Breast epithelium (tissue), 4 donors: ENCODE measurements at regions not wholly inside any gene's neighbourhood (a gene's known extent, or its start where the extent isn't known, plus 50 kb on each side); places are given as distances from the start of the nearest gene placed in this dataset.
"Not testable (repeated sequence)": the region's sequence is repeated elsewhere in the genome, so short reads cannot be mapped to it uniquely, and the experiment has no call there.

Experiments used
- DNase-seq, 2 donors: peaks; one replicate each; pipeline ENCODE4 v3.0.0-alpha.2; 2019; ENCODE audit warnings: low spot score in 2 of 2
- H3K27ac ChIP-seq, 2 donors: fragments of 200-600 bp; sonication (generic) in 1 of 2; one replicate each; pipeline ENCODE4 v1.5.1; 2016 to 2019; ENCODE audit warnings: mild to moderate bottlenecking in 1 of 2
- H3K27me3 ChIP-seq, 2 donors: fragments of 200-600 bp; sonication (generic) in 1 of 2; one replicate each; pipeline versions ENCODE4 v1.5.1 to v1.6.0; 2017 to 2019; ENCODE audit warnings: control low read depth in 1 of 2, mild to moderate bottlenecking in 1 of 2
- H3K36me3 ChIP-seq: fragments of 200-600 bp; one replicate; pipeline ENCODE4 v1.5.1; 2019
- H3K4me1 ChIP-seq, 2 donors: fragments of 200-600 bp; sonication (generic); one replicate each; pipeline ENCODE4 v1.5.1; 2016 to 2019; ENCODE audit warnings: control low read depth in 1 of 2
- H3K4me3 ChIP-seq, 3 donors: fragments of 200-600 bp; sonication (generic); 1 replicate in 2 of 3; 2 replicates in 1 of 3; pipeline ENCODE4 v1.5.1; 2016 to 2019; ENCODE audit warnings: mild to moderate bottlenecking in 3 of 3, moderate library complexity in 2 of 3
- H3K9me3 ChIP-seq, 2 donors: fragments of 200-600 bp; sonication (generic) in 1 of 2; one replicate each; pipeline ENCODE4 v1.5.1; 2016 to 2019; ENCODE audit warnings: control low read depth in 1 of 2
- CTCF ChIP-seq, 3 donors: fragments of 450-650 bp; IDR thresholded peaks; one replicate each; pipeline ENCODE4 v1.5.1; 2016 to 2017; ENCODE audit warnings: antibody characterized with exemption in 3 of 3, mild to moderate bottlenecking in 3 of 3, moderate library complexity in 3 of 3
- POLR2A ChIP-seq: fragments of 450-650 bp; IDR thresholded peaks from one replicate; pipeline ENCODE4 v1.6.1; 2016; ENCODE audit warnings: antibody characterized with exemption, mild to moderate bottlenecking, moderate library complexity
- POLR2AphosphoS5 ChIP-seq, 3 donors: sonication (generic); formaldehyde crosslinking; IDR thresholded peaks; one replicate each; pipeline ENCODE4 v1.6.1; 2017; ENCODE audit warnings: antibody characterized with exemption in 3 of 3
- intact Hi-C: fragments of 100-400 bp; cut with DNase I; formaldehyde crosslinking; loops from one replicate; pipeline ENCODE4 v1.15.1; 2023; ENCODE audit warnings: low total_unique reads

GRCh38 chr9:23041466-23041865 lies 594.8 kb downstream of the DMRTA1 start:
- no peak for DNase-seq
- no peaks in the 10 kb centered on the region for H3K4me1 ChIP-seq
- H3K4me3 ChIP-seq, result no peak overlapping the region
- H3K36me3 ChIP-seq, result no peaks in the 10 kb centered on the region
- H3K27ac ChIP-seq, result no peak overlapping the region
- no peaks in the 10 kb centered on the region for H3K9me3 ChIP-seq
- intact Hi-C loops, result no loop called here
- H3K27me3 ChIP-seq, result no peaks in the 10 kb centered on the region
- TF ChIP-seq CTCF (IDR thresholded peaks at IDR 0.05) (no peak), POLR2AphosphoS5 (IDR thresholded peaks at IDR 0.05) (no peak), POLR2A (no peak)

GRCh38 chr9:23044549-23044948 lies 597.9 kb downstream of the DMRTA1 start:
- Histone ChIP-seq H3K36me3 (no peaks in the 10 kb centered on the region), H3K4me1 (no peaks in the 10 kb centered on the region), H3K27me3 (no peaks in the 10 kb centered on the region), H3K9me3 (no peaks in the 10 kb centered on the region), H3K4me3 (no peak overlapping the region), H3K27ac (no peak overlapping the region)
- no peak for DNase-seq
- TF ChIP-seq CTCF (IDR thresholded peaks at IDR 0.05) (no peak), POLR2A (no peak), POLR2AphosphoS5 (IDR thresholded peaks at IDR 0.05) (no peak)
- intact Hi-C loops, result no loop called here

- H3K4me3 ChIP-seq, H3K27ac ChIP-seq, H3K9me3 ChIP-seq, H3K36me3 ChIP-seq, DNase-seq, H3K27me3 ChIP-seq, H3K4me1 ChIP-seq, intact Hi-C loops: not testable (repeated sequence)
These were observed 599.4 kb downstream of the DMRTA1 start for GRCh38 chr9:23046026-23046425.

GRCh38 chr9:23050548-23050947 lies 603.9 kb downstream of the DMRTA1 start:
- Histone ChIP-seq H3K36me3 (no peaks in the 10 kb centered on the region), H3K4me3 (no peak overlapping the region), H3K4me1 (no peaks in the 10 kb centered on the region), H3K9me3 (peaks cover 0 to 6% of the 10 kb centered on the region in 2 donors), H3K27ac (no peak overlapping the region), H3K27me3 (no peaks in the 10 kb centered on the region)
- TF ChIP-seq CTCF (IDR thresholded peaks at IDR 0.05) (no peak), POLR2AphosphoS5 (IDR thresholded peaks at IDR 0.05) (no peak), POLR2A (no peak)
- DNase-seq, result no peak
- intact Hi-C loops, result no loop called here

GRCh38 chr9:23073136-23073535 lies 626.5 kb downstream of the DMRTA1 start:
- no peaks in the 10 kb centered on the region for H3K27me3 ChIP-seq
- intact Hi-C loops, result no loop called here
- no peak for TF ChIP-seq POLR2A
- no peak for TF ChIP-seq POLR2AphosphoS5 (IDR thresholded peaks at IDR 0.05)
- TF ChIP-seq CTCF (IDR thresholded peaks at IDR 0.05), result no peak

GRCh38 chr9:23079798-23080197 lies 633.2 kb downstream of the DMRTA1 start:
- Histone ChIP-seq H3K36me3 (no peaks in the 10 kb centered on the region), H3K27me3 (no peaks in the 10 kb centered on the region), H3K27ac (no peak overlapping the region), H3K4me1 (no peaks in the 10 kb centered on the region), H3K4me3 (no peak overlapping the region), H3K9me3 (no peaks in the 10 kb centered on the region)
- DNase-seq, result no peak
- intact Hi-C loops, result loop anchor here (10.0 kb wide), 1 partner anchor 985 kb away; no protein-coding TSS in a partner anchor
- no peak for TF ChIP-seq POLR2A
- no peak for TF ChIP-seq POLR2AphosphoS5 (IDR thresholded peaks at IDR 0.05)
- no peak for TF ChIP-seq CTCF (IDR thresholded peaks at IDR 0.05)

More at GRCh38 chr9:23073136-23073535, 626.5 kb downstream of the DMRTA1 start:
- Histone ChIP-seq H3K36me3 (no peaks in the 10 kb centered on the region), H3K9me3 (no peaks in the 10 kb centered on the region), H3K4me1 (no peaks in the 10 kb centered on the region), H3K27ac (no peak overlapping the region), H3K4me3 (no peak overlapping the region)
- DNase-seq, result no peak
